GM20000 (cell line): ENCODE measurements at regions not wholly inside any gene's neighbourhood (a gene's known extent, or its start where the extent isn't known, plus 50 kb on each side); places are given as distances from the start of the nearest gene placed in this dataset.

Experiments
- DNase-seq: peaks from one replicate; pipeline ENCODE4 v3.0.0; 2012; ENCODE audit warnings: low spot score
- TF ChIP-seq, protein P1 (sequence below): IDR thresholded peaks from 2 replicates; pipeline ENCODE4 v1.5.1; 2012; ENCODE audit warnings: mild to moderate bottlenecking, control low read depth; ENCODE audit errors: extremely low read depth, missing control alignments

- TF ChIP-seq, protein P1, sequence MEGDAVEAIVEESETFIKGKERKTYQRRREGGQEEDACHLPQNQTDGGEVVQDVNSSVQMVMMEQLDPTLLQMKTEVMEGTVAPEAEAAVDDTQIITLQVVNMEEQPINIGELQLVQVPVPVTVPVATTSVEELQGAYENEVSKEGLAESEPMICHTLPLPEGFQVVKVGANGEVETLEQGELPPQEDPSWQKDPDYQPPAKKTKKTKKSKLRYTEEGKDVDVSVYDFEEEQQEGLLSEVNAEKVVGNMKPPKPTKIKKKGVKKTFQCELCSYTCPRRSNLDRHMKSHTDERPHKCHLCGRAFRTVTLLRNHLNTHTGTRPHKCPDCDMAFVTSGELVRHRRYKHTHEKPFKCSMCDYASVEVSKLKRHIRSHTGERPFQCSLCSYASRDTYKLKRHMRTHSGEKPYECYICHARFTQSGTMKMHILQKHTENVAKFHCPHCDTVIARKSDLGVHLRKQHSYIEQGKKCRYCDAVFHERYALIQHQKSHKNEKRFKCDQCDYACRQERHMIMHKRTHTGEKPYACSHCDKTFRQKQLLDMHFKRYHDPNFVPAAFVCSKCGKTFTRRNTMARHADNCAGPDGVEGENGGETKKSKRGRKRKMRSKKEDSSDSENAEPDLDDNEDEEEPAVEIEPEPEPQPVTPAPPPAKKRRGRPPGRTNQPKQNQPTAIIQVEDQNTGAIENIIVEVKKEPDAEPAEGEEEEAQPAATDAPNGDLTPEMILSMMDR: no peak
Observed at GRCh38 chr4:26163425-26164362, 157.1 kb upstream of the RBPJ start.

DNA sequence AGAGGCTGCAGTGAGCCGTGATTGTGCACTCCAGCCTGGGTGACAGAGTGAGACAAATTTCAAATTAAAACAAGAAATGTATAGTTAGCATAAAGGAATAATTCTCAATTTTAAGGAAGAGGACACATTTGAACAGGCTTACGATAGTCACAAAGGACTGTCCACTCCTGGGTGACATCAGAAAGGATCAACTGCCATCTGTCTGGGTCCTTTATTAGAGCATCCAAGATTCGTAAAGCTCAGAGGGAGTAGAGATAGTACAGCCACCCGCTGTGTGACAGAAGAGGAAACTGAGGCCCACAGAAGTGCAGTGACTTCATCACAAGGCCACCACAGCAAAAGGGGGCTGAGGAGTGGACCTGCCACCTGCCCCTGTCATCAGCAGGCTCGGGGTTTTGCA, 149.3 kb upstream of the RBPJ start:
- TF ChIP-seq, protein P1: no peak
- no peak for DNase-seq

More at GRCh38 chr4:26163425-26164362, 157.1 kb upstream of the RBPJ start:
- no peak for DNase-seq

- no peak for DNase-seq
- TF ChIP-seq, protein P1: no peak
Observed at GRCh38 chr4:26171941-26172340, 148.9 kb upstream of the RBPJ start.

DNA sequence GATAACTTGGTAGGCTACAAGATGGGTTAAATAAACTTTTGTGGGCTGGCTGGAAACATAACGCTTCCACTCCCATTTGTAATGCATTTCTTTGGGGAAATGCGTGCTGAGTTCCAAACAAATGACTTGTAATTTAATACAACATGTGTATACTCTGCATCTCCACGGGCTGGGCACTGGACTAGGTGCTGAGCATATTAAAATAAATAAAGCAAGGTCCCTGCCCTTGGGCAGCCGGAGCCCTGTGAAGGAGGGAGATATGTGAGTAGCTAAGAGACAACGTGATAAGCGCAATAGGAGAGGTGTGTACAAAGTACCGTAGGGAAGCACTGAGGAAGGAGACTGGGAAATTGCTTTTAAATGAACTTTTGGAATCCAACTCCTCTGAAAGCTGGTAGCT, 147.2 kb upstream of the RBPJ start:
- no peak for DNase-seq

GRCh38 chr4:26174027-26174426, 146.8 kb upstream of the RBPJ start:
- no peak for DNase-seq
- TF ChIP-seq, protein P1: no peak

More for the DNA sequence above, 147.2 kb upstream of the RBPJ start:
- TF ChIP-seq, protein P1: no peak

- peak; percentile 44 for DNase-seq
- TF ChIP-seq, protein P1: no peak
Observed at GRCh38 chr4:26175006-26175786, 145.6 kb upstream of the RBPJ start.
